Astrocyte of the cerebellum (primary cell): ENCODE measurements at regions not wholly inside any gene's neighbourhood (a gene's known extent, or its start where the extent isn't known, plus 50 kb on each side); places are given as distances from the start of the nearest gene placed in this dataset.
A peak's percentile ranks its signal among the peaks of the same experiment; 100 is the strongest.

Source experiments
- DNase-seq: peaks from one replicate; pipeline ENCODE4 v3.0.0-alpha.2; 2011; ENCODE audit warnings: low read depth
- H3K4me3 ChIP-seq: 2 replicates; pipeline ENCODE4 v1.5.1; 2011; ENCODE audit warnings: mild to moderate bottlenecking, low read depth, low read length, moderate library complexity
- in situ Hi-C: cut with HindIII; loops from 2 replicates; pipeline ENCODE4 v1.10.0; 2017; ENCODE audit warnings: low sequenced_read_pairs
- TF ChIP-seq, protein P1 (sequence below): IDR thresholded peaks from 2 replicates; pipeline ENCODE4 v1.5.1; 2012; ENCODE audit warnings: low read length, low read depth, moderate library complexity, mild to moderate bottlenecking; ENCODE audit errors: missing control alignments

DNA sequence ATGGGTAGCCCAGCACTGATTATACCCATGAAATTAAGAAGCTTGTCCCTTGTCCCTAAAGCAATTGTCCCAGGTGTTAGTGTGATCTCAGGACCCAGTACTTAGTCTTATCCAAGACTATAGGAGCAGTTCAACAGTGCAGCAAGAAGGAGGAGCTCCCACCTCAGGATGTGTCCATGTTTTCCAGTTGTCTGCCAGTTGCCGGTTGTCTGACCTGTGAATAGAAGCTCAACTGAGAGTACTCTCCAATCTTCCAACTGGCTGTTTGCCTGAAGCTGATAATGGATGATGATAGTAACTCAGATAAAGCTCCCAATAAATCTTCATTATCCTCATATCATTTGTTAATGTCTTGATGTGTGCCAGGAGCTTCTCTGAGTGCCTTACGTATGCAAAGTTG is 107.2 kb upstream of the HTR2A start:
- TF ChIP-seq, protein P1, sequence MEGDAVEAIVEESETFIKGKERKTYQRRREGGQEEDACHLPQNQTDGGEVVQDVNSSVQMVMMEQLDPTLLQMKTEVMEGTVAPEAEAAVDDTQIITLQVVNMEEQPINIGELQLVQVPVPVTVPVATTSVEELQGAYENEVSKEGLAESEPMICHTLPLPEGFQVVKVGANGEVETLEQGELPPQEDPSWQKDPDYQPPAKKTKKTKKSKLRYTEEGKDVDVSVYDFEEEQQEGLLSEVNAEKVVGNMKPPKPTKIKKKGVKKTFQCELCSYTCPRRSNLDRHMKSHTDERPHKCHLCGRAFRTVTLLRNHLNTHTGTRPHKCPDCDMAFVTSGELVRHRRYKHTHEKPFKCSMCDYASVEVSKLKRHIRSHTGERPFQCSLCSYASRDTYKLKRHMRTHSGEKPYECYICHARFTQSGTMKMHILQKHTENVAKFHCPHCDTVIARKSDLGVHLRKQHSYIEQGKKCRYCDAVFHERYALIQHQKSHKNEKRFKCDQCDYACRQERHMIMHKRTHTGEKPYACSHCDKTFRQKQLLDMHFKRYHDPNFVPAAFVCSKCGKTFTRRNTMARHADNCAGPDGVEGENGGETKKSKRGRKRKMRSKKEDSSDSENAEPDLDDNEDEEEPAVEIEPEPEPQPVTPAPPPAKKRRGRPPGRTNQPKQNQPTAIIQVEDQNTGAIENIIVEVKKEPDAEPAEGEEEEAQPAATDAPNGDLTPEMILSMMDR = no peak
- in situ Hi-C loops = no loop called here
- H3K4me3 ChIP-seq = no peak overlapping the region
- DNase-seq = no peak

DNA sequence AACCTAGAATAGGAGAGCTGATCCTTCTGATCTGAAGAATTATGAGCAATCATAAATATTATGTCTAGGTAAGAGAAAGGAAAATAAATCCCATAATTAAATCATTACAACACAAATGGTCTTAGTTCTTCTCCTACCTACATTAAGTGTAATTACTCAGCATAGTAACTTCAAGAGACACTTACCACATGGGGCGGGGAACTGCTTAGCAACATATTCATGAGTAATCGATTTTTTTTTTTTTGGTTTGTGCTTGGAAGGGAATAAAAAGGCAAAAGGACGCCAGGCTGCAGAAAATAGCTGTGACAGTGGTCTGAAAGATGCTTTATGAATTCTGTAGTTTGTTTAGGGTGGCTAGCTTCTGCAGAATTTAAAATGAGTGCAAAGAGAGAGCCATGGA is 103.3 kb upstream of the HTR2A start:
- no peak for DNase-seq
- no peak overlapping the region for H3K4me3 ChIP-seq
- TF ChIP-seq, protein P1 = no peak
- in situ Hi-C loops = no loop called here

DNA sequence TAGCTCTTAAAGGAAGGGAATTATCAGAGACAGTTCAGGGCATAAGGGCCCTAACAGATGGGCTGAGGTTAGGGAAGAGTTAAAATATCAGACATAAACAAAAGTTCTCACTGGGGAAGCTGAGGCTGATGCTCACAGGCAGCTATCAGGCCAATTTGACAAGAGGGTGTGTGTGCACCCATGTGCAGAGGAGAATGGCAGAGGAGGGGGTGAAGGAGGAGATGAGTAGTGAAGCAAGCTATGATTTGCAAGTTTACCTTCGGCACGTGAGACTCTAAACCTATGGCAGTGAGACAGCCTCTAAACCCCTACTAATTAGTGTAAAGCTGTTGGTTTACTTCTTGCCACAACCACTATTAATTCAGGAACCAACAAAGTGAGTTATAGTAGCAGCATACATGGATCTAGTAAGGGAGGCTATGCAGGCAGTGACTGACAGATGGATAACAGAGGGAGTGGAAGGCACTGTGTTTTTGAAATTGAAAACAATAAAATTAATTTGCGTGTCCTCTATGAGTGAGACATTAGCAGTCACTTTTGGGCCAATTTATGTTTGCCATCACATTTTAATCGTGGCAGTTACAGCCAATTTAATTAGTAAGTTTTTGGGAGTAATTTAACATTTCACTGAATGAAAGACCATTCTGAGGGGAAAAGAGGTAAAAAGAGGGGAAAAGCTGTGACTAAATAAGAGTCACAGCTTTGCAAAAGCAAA is 99.6 kb upstream of the HTR2A start:
- no peak for DNase-seq
- no peak overlapping the region for H3K4me3 ChIP-seq
- TF ChIP-seq, protein P1 = no peak
- in situ Hi-C loops = no loop called here

DNA sequence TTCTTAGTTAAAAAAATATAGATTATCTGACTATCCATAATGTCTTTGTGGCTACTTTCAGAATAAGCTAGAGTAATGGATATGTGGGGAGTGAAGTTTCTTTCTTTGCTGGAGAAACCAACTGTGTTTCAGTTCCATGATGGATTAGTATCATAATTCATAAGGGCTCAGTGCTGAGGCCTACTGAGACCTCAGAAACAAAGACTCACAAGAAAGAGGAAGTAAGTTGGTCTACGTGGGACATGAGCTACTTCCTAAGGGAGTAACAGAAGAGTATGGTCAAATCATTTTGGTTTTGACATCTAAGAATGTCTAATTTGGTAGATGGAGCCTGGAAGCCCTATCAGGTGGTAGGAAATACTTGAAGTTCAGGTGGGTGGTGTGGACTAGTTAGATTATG is 99.0 kb upstream of the HTR2A start:
- H3K4me3 ChIP-seq = no peak overlapping the region
- DNase-seq = no peak
- in situ Hi-C loops = no loop called here
- TF ChIP-seq, protein P1 = no peak

DNA sequence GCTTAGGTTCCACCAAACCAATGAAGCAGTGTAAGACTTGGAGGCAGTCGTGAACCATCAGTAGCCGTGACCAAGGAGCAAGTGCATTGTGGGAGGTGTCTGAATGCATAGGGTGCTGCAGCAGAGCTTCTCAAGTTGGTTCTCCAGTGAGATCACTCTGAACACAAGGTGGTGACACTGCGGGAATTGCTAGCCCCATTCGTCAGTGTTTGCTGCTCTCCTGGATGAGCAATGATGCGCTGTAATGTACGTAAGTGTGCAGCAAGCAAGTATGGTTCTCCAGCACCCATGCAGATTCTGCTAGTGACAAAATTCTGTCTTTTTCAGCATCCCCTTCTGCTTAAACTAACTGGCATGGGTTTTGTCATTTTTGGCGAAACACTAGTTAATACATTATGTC is 97.6 kb upstream of the HTR2A start:
- H3K4me3 ChIP-seq = no peak overlapping the region
- TF ChIP-seq, protein P1 = no peak
- DNase-seq = no peak
- in situ Hi-C loops = no loop called here

DNA sequence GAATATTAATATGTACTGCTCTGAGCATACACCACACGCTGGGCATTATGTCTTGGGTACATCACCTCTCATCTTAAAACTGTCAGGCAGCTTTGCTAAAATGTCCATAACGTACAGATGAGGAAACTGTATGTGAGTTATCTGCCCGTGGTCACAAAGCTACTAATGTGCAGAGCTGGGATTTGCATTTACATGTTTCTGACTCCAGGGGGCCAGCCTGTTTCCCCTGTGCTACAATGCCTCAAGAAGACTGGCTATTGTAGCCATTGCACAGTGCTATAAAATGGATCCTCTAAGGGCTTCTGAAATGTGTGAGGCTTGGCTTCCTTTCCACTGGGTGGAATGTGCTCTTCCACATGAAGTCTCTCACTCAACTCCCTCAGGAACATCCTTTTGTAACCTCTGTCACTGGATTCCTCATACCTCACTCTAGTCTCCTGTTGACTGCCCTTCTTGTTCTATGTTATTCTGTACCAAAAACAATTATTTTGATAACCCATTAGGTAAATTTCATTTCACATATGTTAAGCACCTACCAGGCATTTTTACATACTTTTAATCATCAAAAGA is 95.6 kb upstream of the HTR2A start:
- DNase-seq = no peak
- no peak overlapping the region for H3K4me3 ChIP-seq
- TF ChIP-seq, protein P1 = peak; percentile 28
- in situ Hi-C loops = no loop called here
